IMR-90 (cell line): ENCODE measurements at regions not wholly inside any gene's neighbourhood (a gene's known extent, or its start where the extent isn't known, plus 50 kb on each side); places are given as distances from the start of the nearest gene placed in this dataset.

Experiments used
- ATAC-seq: fragments of 200-7000 bp; cut with Tn5 transposase; 2 replicates; pipeline ENCODE4 v1.9.1; 2020; ENCODE audit warnings: low read depth, mild to moderate bottlenecking, moderate library complexity
- BruUV-seq: library from RNA; stranded (reverse); fragments of 400-500 nt; replicated peaks from 2 replicates; lab custom pipeline; 2021; lab: Mats Ljungman, UMichigan
- CTCF ChIA-PET: fragments of 300-600 bp; formaldehyde crosslinking; extraction: SDS; loops from one replicate; lab custom pipeline; 2021; ENCODE audit warnings: antibody characterized with exemption; lab: Yijun Ruan, JAX
- POLR2A ChIA-PET: fragments of 300-600 bp; sonication (Branson Sonifier 250); formaldehyde crosslinking; loops from one replicate; lab custom pipeline; 2022; ENCODE audit warnings: antibody characterized with exemption; ENCODE audit not compliant: unreplicated experiment; lab: Charles Lee
- DNase-seq: peaks from one replicate; pipeline ENCODE4 v3.0.0; 2013
- H2AFZ ChIP-seq: replicated peaks from 2 replicates; pipeline ENCODE3; 2013; ENCODE audit warnings: low read length, mild to moderate bottlenecking; ENCODE audit not compliant: poor library complexity
- H2AK5ac ChIP-seq: 2 replicates; pipeline ENCODE4 v1.6.1; 2013; ENCODE audit warnings: low read depth, low read length, inconsistent platforms
- H2AK9ac ChIP-seq: replicated peaks from 2 replicates; pipeline ENCODE3; 2013; ENCODE audit warnings: mild to moderate bottlenecking, low read depth, low read length, moderate library complexity; ENCODE audit not compliant: poor library complexity
- H2BK120ac ChIP-seq: 2 replicates; pipeline ENCODE4 v1.6.1; 2013; ENCODE audit warnings: low read depth, low read length, inconsistent platforms
- H2BK15ac ChIP-seq: 3 replicates; pipeline ENCODE4 v1.6.1; 2013; ENCODE audit warnings: low read depth, low read length, inconsistent platforms
- H2BK20ac ChIP-seq: 2 replicates; pipeline ENCODE4 v1.6.1; 2013; ENCODE audit warnings: low read depth, mild to moderate bottlenecking, inconsistent platforms, low read length, moderate library complexity
- H2BK5ac ChIP-seq: 2 replicates; pipeline ENCODE4 v1.6.1; 2013; ENCODE audit warnings: mild to moderate bottlenecking, low read depth, low read length, inconsistent platforms; ENCODE audit not compliant: poor library complexity, severe bottlenecking
- H3K14ac ChIP-seq: replicated peaks from 2 replicates; pipeline ENCODE4 v1.6.1; 2013; ENCODE audit warnings: low read depth, low read length, inconsistent platforms
- H3K18ac ChIP-seq: 2 replicates; pipeline ENCODE4 v1.6.1; 2013; ENCODE audit warnings: low read depth, low read length, control low read depth
- H3K23ac ChIP-seq: 2 replicates; pipeline ENCODE4 v1.6.1; 2013; ENCODE audit warnings: low read depth, low read length, inconsistent platforms
- H3K27ac ChIP-seq: 2 replicates; pipeline ENCODE4 v1.5.1; 2013; ENCODE audit warnings: mild to moderate bottlenecking, control low read depth, low read length; ENCODE audit not compliant: insufficient read depth
- H3K27me3 ChIP-seq: 2 replicates; pipeline ENCODE4 v1.6.1; 2013; ENCODE audit warnings: low read length; ENCODE audit not compliant: control insufficient read depth, insufficient read depth
- H3K36me3 ChIP-seq: 2 replicates; pipeline ENCODE4 v1.6.1; 2013; ENCODE audit warnings: low read length, mixed read lengths; ENCODE audit not compliant: control insufficient read depth, insufficient read depth
- H3K4ac ChIP-seq: 2 replicates; pipeline ENCODE4 v1.6.1; 2013; ENCODE audit warnings: low read depth, low read length, inconsistent platforms
- H3K4me1 ChIP-seq: 2 replicates; pipeline ENCODE4 v1.6.1; 2013; ENCODE audit warnings: low read length, mixed read lengths; ENCODE audit not compliant: control insufficient read depth, insufficient read depth
- H3K4me2 ChIP-seq: 2 replicates; pipeline ENCODE4 v1.6.1; 2013; ENCODE audit warnings: low read depth, mild to moderate bottlenecking, control low read depth, low read length, moderate library complexity
- H3K4me3 ChIP-seq: 2 replicates; pipeline ENCODE4 v1.5.1; 2013; ENCODE audit warnings: low read depth, mild to moderate bottlenecking, control low read depth, low read length, moderate library complexity; ENCODE audit not compliant: insufficient read depth
- H3K56ac ChIP-seq: 2 replicates; pipeline ENCODE4 v1.6.1; 2013; ENCODE audit warnings: low read length, inconsistent platforms; ENCODE audit not compliant: insufficient read depth; ENCODE audit errors: extremely low read depth
- H3K79me1 ChIP-seq, 2 experiments: 2 replicates each; pipeline ENCODE4 v1.6.1; 2013; ENCODE audit warnings: low read length in 2 of 2, inconsistent platforms in 1 of 2, low read depth in 1 of 2
- H3K9ac ChIP-seq: 2 replicates; pipeline ENCODE4 v1.6.1; 2013; ENCODE audit warnings: low read depth, low read length, control low read depth
- H3K9me1 ChIP-seq: 2 replicates; pipeline ENCODE4 v1.6.1; 2013; ENCODE audit warnings: low read length, inconsistent platforms; ENCODE audit not compliant: insufficient read depth
- H3K9me3 ChIP-seq: 2 replicates; pipeline ENCODE4 v1.6.1; 2013; ENCODE audit warnings: low read length; ENCODE audit not compliant: control insufficient read depth, insufficient read depth
- H4K20me1 ChIP-seq: 2 replicates; pipeline ENCODE4 v1.6.1; 2013; ENCODE audit warnings: low read length, inconsistent platforms; ENCODE audit not compliant: insufficient read depth
- H4K5ac ChIP-seq: 2 replicates; pipeline ENCODE4 v1.6.1; 2013; ENCODE audit warnings: mild to moderate bottlenecking, low read depth, low read length, control low read depth
- H4K8ac ChIP-seq, 2 experiments: 2 replicates each; pipeline ENCODE4 v1.6.1; 2013; ENCODE audit warnings: low read depth in 2 of 2, low read length in 2 of 2, control low read depth in 1 of 2, inconsistent platforms in 1 of 2
- H4K91ac ChIP-seq: 2 replicates; pipeline ENCODE4 v1.6.1; 2013; ENCODE audit warnings: low read depth, low read length, inconsistent platforms; ENCODE audit not compliant: insufficient read depth
- BHLHE40 ChIP-seq: fragments of 150-350 bp; IDR thresholded peaks from 2 replicates; pipeline ENCODE4 v1.6.1; 2016; ENCODE audit warnings: mild to moderate bottlenecking, low read depth, low read length
- CEBPB ChIP-seq: IDR thresholded peaks from 2 replicates; pipeline ENCODE4 v1.6.1; 2012; ENCODE audit warnings: low read depth, low read length, improper control_type of control experiment
- CHD1 ChIP-seq: IDR thresholded peaks from 2 replicates; pipeline ENCODE4 v1.6.1; 2012; ENCODE audit warnings: low read depth, low read length, improper control_type of control experiment
- CTCF ChIP-seq: conservative IDR thresholded peaks from 2 replicates; pipeline ENCODE4 v1.5.1; 2012; ENCODE audit warnings: mild to moderate bottlenecking, low read depth, low read length, improper control_type of control experiment
- ELK1 ChIP-seq: fragments of 150-350 bp; IDR thresholded peaks from 2 replicates; pipeline ENCODE4 v1.6.1; 2016; ENCODE audit warnings: low read depth, mild to moderate bottlenecking, low read length, moderate library complexity, borderline replicate concordance
- FOS ChIP-seq: fragments of 150-350 bp; IDR thresholded peaks from 2 replicates; pipeline ENCODE4 v1.6.1; 2016; ENCODE audit warnings: low read depth, low read length
- MAFK ChIP-seq: IDR thresholded peaks from 2 replicates; pipeline ENCODE4 v1.6.1; 2012; ENCODE audit warnings: low read depth, low read length, improper control_type of control experiment
- MAZ ChIP-seq: IDR thresholded peaks from 2 replicates; pipeline ENCODE4 v1.6.1; 2012; ENCODE audit warnings: low read depth, mild to moderate bottlenecking, low read length, improper control_type of control experiment, moderate library complexity, borderline replicate concordance
- MXI1 ChIP-seq: IDR thresholded peaks from 2 replicates; pipeline ENCODE4 v1.6.1; 2012; ENCODE audit warnings: low read depth, mild to moderate bottlenecking, low read length, moderate library complexity, borderline replicate concordance
- NFE2L2 ChIP-seq: fragments of 150-350 bp; IDR thresholded peaks from 2 replicates; pipeline ENCODE4 v1.6.1; 2016; ENCODE audit warnings: low read depth, mild to moderate bottlenecking, low read length
- POLR2A ChIP-seq: IDR thresholded peaks from 2 replicates; pipeline ENCODE4 v1.6.1; 2012; ENCODE audit warnings: mild to moderate bottlenecking, low read depth, low read length
- RAD21 ChIP-seq: IDR thresholded peaks from 2 replicates; pipeline ENCODE4 v1.6.1; 2012; ENCODE audit warnings: low read length, improper control_type of control experiment
- RCOR1 ChIP-seq: IDR thresholded peaks from 2 replicates; pipeline ENCODE4 v1.6.1; 2012; ENCODE audit warnings: mild to moderate bottlenecking, low read length, improper control_type of control experiment; ENCODE audit not compliant: insufficient replicate concordance
- RFX5 ChIP-seq: IDR thresholded peaks from 2 replicates; pipeline ENCODE4 v1.8.0; 2012; ENCODE audit warnings: low read depth, mild to moderate bottlenecking, low read length, moderate library complexity
- SMC3 ChIP-seq: fragments of 150-350 bp; IDR thresholded peaks from 2 replicates; pipeline ENCODE4 v1.6.1; 2016; ENCODE audit warnings: low read depth, mild to moderate bottlenecking, antibody characterized with exemption, low read length, moderate library complexity
- USF2 ChIP-seq: fragments of 150-350 bp; IDR thresholded peaks from 2 replicates; pipeline ENCODE4 v1.6.1; 2017; ENCODE audit warnings: mild to moderate bottlenecking, antibody characterized with exemption, low read length, low read depth
- WGBS, 2 experiments: methylation state at CpG; one replicate each; pipeline versions ENCODE4 v1.1.5 to v1.1.7; 2013; ENCODE audit warnings: missing lambda C conversion rate in 2 of 2; ENCODE audit not compliant: insufficient read length in 1 of 2; ENCODE audit errors: extremely low coverage in 2 of 2; 5-methylcytosine and 5-hydroxymethylcytosine counted together
- dilution Hi-C: fragments of 300-500 bp; cut with HindIII; formaldehyde crosslinking; loops from one replicate; pipeline ENCODE4 v1.14.3; 2018; ENCODE audit warnings: low sequenced_read_pairs; ENCODE audit not compliant: unreplicated experiment
- in situ Hi-C: fragments of 300-500 bp; cut with MboI; formaldehyde crosslinking; loops from 3 replicates; pipeline ENCODE4 v1.14.3; 2019; ENCODE audit warnings: low sequenced_read_pairs, inconsistent platforms, mixed read lengths
- intact Hi-C: fragments of 100-400 bp; cut with micrococcal nuclease; formaldehyde crosslinking; loops from 2 replicates; pipeline ENCODE4 v1.10.0; 2022

GRCh38 chr2:194822097-194822496 is 834.9 kb upstream of the SLC39A10 start:
- Histone ChIP-seq H4K8ac (no peak overlapping the region), H3K4me2 (no peak overlapping the region), H3K9me1 (no peaks in the 10 kb centered on the region), H2AK5ac (no peak overlapping the region), H4K91ac (no peak overlapping the region), H2BK20ac (no peak overlapping the region), H4K5ac (no peak overlapping the region), H2BK15ac (no peak overlapping the region), H3K79me1 (no peaks in the 10 kb centered on the region), H4K20me1 (no peaks in the 10 kb centered on the region), H3K18ac (no peak overlapping the region), H3K23ac (no peak overlapping the region), H2AK9ac (no peak overlapping the region), H3K4me1 (no peaks in the 10 kb centered on the region), H2BK5ac (no peak overlapping the region), H3K56ac (no peak overlapping the region), H3K9ac (no peak overlapping the region), H3K27me3 (no peaks in the 10 kb centered on the region), H3K9me3 (peaks cover 3% of the 10 kb centered on the region; the same call in 1 of the 2 replicates), H3K36me3 (no peaks in the 10 kb centered on the region), H3K14ac (no peak overlapping the region), H3K27ac (no peak overlapping the region), H3K4me3 (no peak overlapping the region), H3K4ac (no peak overlapping the region), H2AFZ (no peak overlapping the region), H2BK120ac (no peak overlapping the region)
- no peak for ATAC-seq
- intact Hi-C loops (no loop called here), dilution Hi-C loops (no loop called here), in situ Hi-C loops (no loop called here)
- no CpG with 5 or more reads among the region's 1 CpG for WGBS, 2 experiments
- POLR2A ChIA-PET = no interaction called here
- TF ChIP-seq MAZ (no peak), FOS (no peak), RCOR1 (no peak), RFX5 (no peak), CEBPB (no peak), SMC3 (no peak), MXI1 (no peak), MAFK (no peak), BHLHE40 (no peak), POLR2A (no peak), RAD21 (no peak), NFE2L2 (no peak), CHD1 (no peak), USF2 (no peak), ELK1 (no peak), CTCF (no peak)
- BruUV-seq = no TSS peak
- DNase-seq = no peak
- CTCF ChIA-PET = no interaction called here
